Activated naive CD8-positive, alpha-beta T cell treated with anti-CD3 and anti-CD28 coated beads, Interleukin-2, amount 50 U/mL, for 24 hours (primary cell): ENCODE measurements at regions not wholly inside any gene's neighbourhood (a gene's known extent, or its start where the extent isn't known, plus 50 kb on each side); places are given as distances from the start of the nearest gene placed in this dataset.

Experiments used
- ATAC-seq: fragments of 150-1000 bp; cut with Tn5 transposase; one replicate; pipeline ENCODE4 v1.10.0; 2021
- DNase-seq: peaks from one replicate; pipeline ENCODE4 v3.0.0; 2021
- H3K27ac Mint-ChIP-seq: one replicate; pipeline ENCODE4 v1.8.0; 2021; ENCODE audit warnings: mild to moderate bottlenecking, mixed read lengths
- H3K27me3 Mint-ChIP-seq: one replicate; pipeline ENCODE4 v1.8.0; 2021; ENCODE audit warnings: mixed read lengths
- H3K36me3 Mint-ChIP-seq: one replicate; pipeline ENCODE4 v1.8.0; 2021; ENCODE audit warnings: low read depth, mixed read lengths
- H3K4me1 Mint-ChIP-seq: one replicate; pipeline ENCODE4 v1.8.0; 2021; ENCODE audit warnings: mixed read lengths
- H3K4me3 Mint-ChIP-seq: one replicate; pipeline ENCODE4 v1.8.0; 2021; ENCODE audit warnings: mild to moderate bottlenecking, moderate library complexity, mixed read lengths
- H3K9me3 Mint-ChIP-seq: one replicate; pipeline ENCODE4 v1.8.0; 2021; ENCODE audit warnings: mixed read lengths

DNA sequence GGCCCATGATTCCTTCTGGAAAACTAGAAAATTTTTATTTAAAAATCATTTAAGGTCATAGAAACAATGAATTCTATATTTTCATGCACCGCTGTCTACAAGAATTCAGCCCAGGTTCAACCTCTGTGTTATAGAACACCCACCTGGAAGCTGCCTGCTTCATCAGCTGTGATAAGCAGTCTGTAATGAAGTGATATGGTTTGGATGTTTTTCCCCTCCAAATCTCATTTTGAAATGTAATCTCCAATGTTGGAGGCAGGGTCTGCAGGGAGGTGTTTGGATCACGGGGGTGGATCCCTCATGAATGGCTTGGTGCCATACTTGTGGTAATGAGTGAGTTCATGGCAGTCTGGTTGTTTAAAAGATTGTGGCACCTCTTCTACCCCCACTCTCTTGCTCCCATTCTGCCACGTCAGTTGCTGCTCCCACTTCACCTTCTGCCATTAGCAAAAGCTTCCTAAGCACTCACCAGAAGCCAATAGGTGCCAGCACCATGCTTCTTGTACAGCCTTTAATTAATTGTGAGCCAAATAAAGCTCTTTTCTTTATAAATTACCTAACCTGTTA lies 55.6 kb downstream of the MRPL32 start:
- DNase-seq (no peak), ATAC-seq (no peak)
- Mint-ChIP-seq H3K27me3 (peaks cover 8% of the 10 kb centered on the region), H3K9me3 (peaks cover 10% of the 10 kb centered on the region), H3K4me3 (no peak overlapping the region), H3K36me3 (no peaks in the 10 kb centered on the region), H3K4me1 (no peaks in the 10 kb centered on the region), H3K27ac (no peak overlapping the region)

- no peaks in the 10 kb centered on the region for H3K9me3 Mint-ChIP-seq
- peaks cover 2% of the 10 kb centered on the region for H3K4me1 Mint-ChIP-seq
- no peak overlapping the region for H3K27ac Mint-ChIP-seq
- DNase-seq (no peak), ATAC-seq (no peak)
- H3K27me3 Mint-ChIP-seq: peaks cover 14% of the 10 kb centered on the region
- no peak overlapping the region for H3K4me3 Mint-ChIP-seq
- H3K36me3 Mint-ChIP-seq: no peaks in the 10 kb centered on the region
These were observed 58.8 kb downstream of the MRPL32 start for GRCh38 chr7:42991024-42991423.

GRCh38 chr7:42991913-42992591 lies 59.9 kb downstream of the MRPL32 start:
- Mint-ChIP-seq H3K36me3 (no peaks in the 10 kb centered on the region), H3K4me3 (no peak overlapping the region), H3K27me3 (peaks cover 14% of the 10 kb centered on the region), H3K4me1 (peaks cover 2% of the 10 kb centered on the region), H3K27ac (no peak overlapping the region), H3K9me3 (no peaks in the 10 kb centered on the region)
- ATAC-seq: no peak
- no peak for DNase-seq

- Mint-ChIP-seq H3K27me3 (peaks cover 14% of the 10 kb centered on the region), H3K36me3 (no peaks in the 10 kb centered on the region)
- no peak for ATAC-seq
These were observed 60.9 kb downstream of the MRPL32 start for GRCh38 chr7:42993038-42993437.

GRCh38 chr7:42994096-42994495 lies 61.9 kb downstream of the MRPL32 start:
- H3K36me3 Mint-ChIP-seq: no peaks in the 10 kb centered on the region
- peaks cover 11% of the 10 kb centered on the region for H3K27me3 Mint-ChIP-seq
- H3K4me3 Mint-ChIP-seq: no peak overlapping the region
- peaks cover 2% of the 10 kb centered on the region for H3K4me1 Mint-ChIP-seq
- DNase-seq (no peak), ATAC-seq (no peak)
- H3K27ac Mint-ChIP-seq: no peak overlapping the region
- H3K9me3 Mint-ChIP-seq: no peaks in the 10 kb centered on the region

More at GRCh38 chr7:42993038-42993437, 60.9 kb downstream of the MRPL32 start:
- Mint-ChIP-seq H3K9me3 (no peaks in the 10 kb centered on the region), H3K4me1 (peaks cover 2% of the 10 kb centered on the region), H3K4me3 (no peak overlapping the region), H3K27ac (no peak overlapping the region)
- no peak for DNase-seq

- no peak overlapping the region for H3K4me3 Mint-ChIP-seq
- H3K4me1 Mint-ChIP-seq: peaks cover 2% of the 10 kb centered on the region
- no peak overlapping the region for H3K27ac Mint-ChIP-seq
- H3K36me3 Mint-ChIP-seq: no peaks in the 10 kb centered on the region
- no peaks in the 10 kb centered on the region for H3K9me3 Mint-ChIP-seq
- H3K27me3 Mint-ChIP-seq: peaks cover 11% of the 10 kb centered on the region
- no peak for DNase-seq
- ATAC-seq: no peak
These were observed 65.4 kb downstream of the MRPL32 start for GRCh38 chr7:42997611-42998010.

DNA sequence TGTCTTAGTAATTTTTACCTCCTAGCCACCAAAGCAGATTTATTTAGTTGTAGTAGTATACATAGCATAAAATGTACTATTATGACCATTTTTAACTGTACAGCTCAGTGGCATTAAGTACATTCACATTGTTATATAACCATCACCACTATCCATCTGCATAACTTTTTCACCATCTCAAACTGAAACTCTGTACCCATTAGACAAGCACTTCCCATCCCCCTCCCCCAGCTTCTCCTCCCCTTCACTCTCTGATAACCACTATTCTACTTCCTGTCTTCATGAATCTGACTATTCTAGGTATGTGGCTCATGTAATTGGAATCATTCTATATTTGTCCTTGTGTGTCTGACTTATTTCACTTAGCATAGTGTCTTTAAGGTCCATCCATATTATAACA lies 71.9 kb downstream of the MRPL32 start:
- Mint-ChIP-seq H3K27ac (no peak overlapping the region), H3K9me3 (no peaks in the 10 kb centered on the region), H3K36me3 (no peaks in the 10 kb centered on the region), H3K27me3 (peaks cover 11% of the 10 kb centered on the region), H3K4me3 (no peak overlapping the region), H3K4me1 (peaks cover 4% of the 10 kb centered on the region)
- ATAC-seq (no peak), DNase-seq (no peak)

DNA sequence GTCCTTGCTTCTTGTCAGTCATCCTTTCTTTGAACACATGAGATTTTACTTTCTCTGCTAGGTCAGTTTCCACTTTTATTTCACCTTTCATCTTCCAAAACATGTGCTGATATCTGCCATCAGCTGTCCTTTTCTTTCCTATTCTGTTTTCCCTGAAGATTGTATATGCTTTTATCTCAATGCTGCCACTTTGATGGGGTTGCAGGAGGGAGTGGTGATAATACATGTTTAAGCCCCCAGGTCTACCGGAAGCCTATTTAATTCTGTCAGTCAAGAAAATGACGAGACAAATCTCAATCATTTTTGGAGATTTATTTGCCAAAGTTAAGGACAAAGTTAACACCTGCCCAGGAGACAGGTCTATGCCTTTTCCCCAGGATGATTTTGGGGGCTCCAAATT lies 73.8 kb downstream of the MRPL32 start:
- ATAC-seq (no peak), DNase-seq (no peak)
- Mint-ChIP-seq H3K36me3 (no peaks in the 10 kb centered on the region), H3K4me3 (no peak overlapping the region), H3K27me3 (peaks cover 10% of the 10 kb centered on the region), H3K27ac (no peak overlapping the region), H3K4me1 (peaks cover 4% of the 10 kb centered on the region), H3K9me3 (no peaks in the 10 kb centered on the region)

DNA sequence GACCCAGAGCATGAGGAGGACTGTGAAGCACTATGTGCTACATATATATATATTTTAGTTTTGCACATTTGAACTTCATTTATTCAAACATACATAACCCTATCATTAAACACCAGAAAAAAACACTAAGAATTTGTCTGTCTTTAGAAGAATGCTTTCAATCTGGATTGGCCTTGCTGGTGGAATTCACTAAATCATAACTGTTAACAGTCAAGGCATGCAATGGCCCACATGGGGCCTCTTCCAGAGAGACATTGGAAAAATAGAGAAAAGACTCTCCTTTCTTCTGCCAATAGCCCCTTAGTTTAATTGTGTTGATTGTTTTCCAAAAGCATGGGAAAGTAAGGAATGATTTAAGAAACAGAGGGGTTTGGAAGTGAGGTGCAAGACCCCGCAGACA lies 77.9 kb downstream of the MRPL32 start:
- no peak overlapping the region for H3K4me3 Mint-ChIP-seq
- no peaks in the 10 kb centered on the region for H3K36me3 Mint-ChIP-seq
- ATAC-seq (no peak), DNase-seq (no peak)
- peaks cover 7% of the 10 kb centered on the region for H3K9me3 Mint-ChIP-seq
- peaks cover 8% of the 10 kb centered on the region for H3K27me3 Mint-ChIP-seq
- H3K4me1 Mint-ChIP-seq: no peaks in the 10 kb centered on the region
- no peak overlapping the region for H3K27ac Mint-ChIP-seq

DNA sequence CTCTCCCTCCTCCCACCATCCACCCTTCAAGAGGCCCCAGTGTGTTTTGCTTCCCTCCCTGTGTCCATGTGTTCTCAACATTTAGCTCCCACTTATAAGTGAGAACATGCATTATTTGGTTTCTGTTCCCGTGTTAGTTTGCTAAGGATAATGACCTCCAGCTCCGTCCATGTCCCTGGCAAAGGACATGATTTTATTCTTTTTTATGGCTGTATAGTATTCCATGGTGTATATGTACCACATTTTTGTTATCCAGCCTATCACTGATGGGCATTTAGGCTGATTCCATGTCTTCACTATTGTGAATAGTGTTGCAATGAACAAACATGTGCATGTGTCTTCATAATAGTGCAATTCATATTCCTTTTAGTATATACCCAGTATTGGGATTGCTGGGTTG lies 79.7 kb downstream of the MRPL32 start:
- ATAC-seq (no peak), DNase-seq (no peak)
- peaks cover 13% of the 10 kb centered on the region for H3K27me3 Mint-ChIP-seq
- H3K27ac Mint-ChIP-seq: no peak overlapping the region
- H3K36me3 Mint-ChIP-seq: no peaks in the 10 kb centered on the region
- H3K4me1 Mint-ChIP-seq: no peaks in the 10 kb centered on the region
- H3K4me3 Mint-ChIP-seq: no peak overlapping the region
- peaks cover 7% of the 10 kb centered on the region for H3K9me3 Mint-ChIP-seq

DNA sequence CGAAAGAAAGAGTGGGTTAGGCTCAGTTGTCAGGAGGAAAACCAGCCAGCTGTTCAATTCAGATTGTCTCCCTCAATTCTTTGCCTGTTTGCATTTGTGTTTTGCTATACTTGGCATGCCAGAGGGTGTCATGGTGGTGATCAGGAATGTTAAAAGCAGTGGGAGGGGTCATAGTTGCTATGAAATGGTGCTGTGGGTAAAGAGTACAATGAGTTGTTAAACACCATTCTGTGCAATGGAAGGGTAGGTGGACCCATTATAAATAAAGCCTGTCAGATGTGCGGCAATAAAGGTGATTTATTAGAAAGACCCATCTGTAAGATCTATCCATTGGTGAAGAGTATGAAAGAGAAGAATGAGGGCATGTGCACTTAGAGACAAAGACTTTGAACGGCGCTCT lies 82.2 kb downstream of the MRPL32 start:
- Mint-ChIP-seq H3K9me3 (peaks cover 7% of the 10 kb centered on the region), H3K4me1 (no peaks in the 10 kb centered on the region), H3K36me3 (no peaks in the 10 kb centered on the region), H3K27ac (no peak overlapping the region), H3K4me3 (no peak overlapping the region), H3K27me3 (peaks cover 17% of the 10 kb centered on the region)
- no peak for ATAC-seq
- no peak for DNase-seq

GRCh38 chr7:43015301-43015700 lies 83.1 kb downstream of the MRPL32 start:
- Mint-ChIP-seq H3K9me3 (peaks cover 7% of the 10 kb centered on the region), H3K27me3 (peaks cover 17% of the 10 kb centered on the region), H3K4me1 (no peaks in the 10 kb centered on the region), H3K27ac (no peak overlapping the region), H3K4me3 (no peak overlapping the region), H3K36me3 (no peaks in the 10 kb centered on the region)
- DNase-seq (no peak), ATAC-seq (no peak)

- Mint-ChIP-seq H3K4me1 (no peaks in the 10 kb centered on the region), H3K27me3 (peaks cover 9% of the 10 kb centered on the region), H3K27ac (no peak overlapping the region), H3K4me3 (no peak overlapping the region), H3K36me3 (no peaks in the 10 kb centered on the region), H3K9me3 (no peaks in the 10 kb centered on the region)
- DNase-seq: no peak
- no peak for ATAC-seq
These were observed 86.3 kb downstream of the MRPL32 start for GRCh38 chr7:43018446-43018845.

DNA sequence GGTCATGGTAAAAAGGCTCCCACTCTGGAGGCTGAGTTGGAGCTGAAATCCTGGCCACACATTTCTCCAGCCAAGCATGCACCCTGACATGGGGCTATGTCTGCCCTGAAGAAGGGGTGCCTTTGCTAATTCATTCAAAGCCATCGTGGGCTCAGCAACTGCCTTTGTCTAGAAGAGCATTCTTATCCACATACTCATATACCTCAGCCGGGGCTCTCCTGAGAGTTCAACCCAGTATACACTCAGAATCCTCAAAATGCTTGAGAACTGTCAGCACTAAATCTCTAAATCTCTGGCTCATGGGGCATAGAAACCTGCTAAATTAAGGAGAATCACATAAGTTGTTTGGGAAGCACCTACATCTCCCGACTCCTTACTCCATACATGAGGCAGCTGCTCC lies 89.3 kb downstream of the MRPL32 start:
- Mint-ChIP-seq H3K9me3 (no peaks in the 10 kb centered on the region), H3K36me3 (no peaks in the 10 kb centered on the region), H3K27me3 (peaks cover 4% of the 10 kb centered on the region), H3K4me3 (no peak overlapping the region), H3K4me1 (no peaks in the 10 kb centered on the region), H3K27ac (no peak overlapping the region)
- no peak for DNase-seq
- ATAC-seq: no peak

GRCh38 chr7:43022008-43022407 lies 89.8 kb downstream of the MRPL32 start:
- H3K27me3 Mint-ChIP-seq: peaks cover 4% of the 10 kb centered on the region
- no peak overlapping the region for H3K27ac Mint-ChIP-seq
- DNase-seq: no peak
- no peaks in the 10 kb centered on the region for H3K4me1 Mint-ChIP-seq
- no peak for ATAC-seq
- no peaks in the 10 kb centered on the region for H3K9me3 Mint-ChIP-seq
- no peaks in the 10 kb centered on the region for H3K36me3 Mint-ChIP-seq
- no peak overlapping the region for H3K4me3 Mint-ChIP-seq

DNA sequence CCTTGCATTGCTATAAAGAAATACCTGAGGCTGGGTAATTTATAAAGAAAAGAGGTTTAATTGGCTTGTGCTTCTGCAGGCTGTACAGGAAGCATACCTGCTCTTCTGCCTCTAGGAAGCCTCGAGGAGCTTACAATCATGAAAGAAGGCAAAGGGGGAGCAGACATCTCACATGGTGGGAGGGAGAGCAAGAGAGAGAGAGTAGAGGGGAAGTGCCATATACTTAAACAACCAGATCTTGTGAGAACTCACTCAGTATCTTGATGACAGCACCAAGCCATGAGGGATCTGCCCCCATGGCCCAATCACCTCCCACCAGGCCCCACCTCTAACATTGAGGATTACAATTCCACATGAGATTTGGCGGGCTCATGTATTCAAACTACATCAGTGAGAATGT lies 79.1 kb upstream of the HECW1 start:
- Mint-ChIP-seq H3K4me3 (no peak overlapping the region), H3K4me1 (no peaks in the 10 kb centered on the region), H3K27me3 (peaks cover 11% of the 10 kb centered on the region), H3K9me3 (no peaks in the 10 kb centered on the region), H3K36me3 (no peaks in the 10 kb centered on the region), H3K27ac (no peak overlapping the region)
- no peak for ATAC-seq
- no peak for DNase-seq
